ENCODE measurements at regions not wholly inside any gene's neighbourhood (a gene's known extent, or its start where the extent isn't known, plus 50 kb on each side); places are given as distances from the start of the nearest gene placed in this dataset.

GRCh38 chr12:132417741-132418140 lies 72.2 kb upstream of the FBRSL1 start:
- WGBS, result 85% methylated on average over 15 of the region's 15 CpGs
- Histone ChIP-seq H3K36me3 (ENCODE audit: insufficient read depth) (no peaks in the 10 kb centered on the region), H3K4me1 (ENCODE audit: insufficient read depth) (no peaks in the 10 kb centered on the region), H3K27ac (ENCODE audit: low read depth) (no peak overlapping the region), H3K4me3 (ENCODE audit: low read depth, low read length) (no peak overlapping the region)
- DNase-seq (ENCODE audit: extremely low spot score), result no peak

GRCh38 chr12:132416827-132417226 lies 73.1 kb upstream of the FBRSL1 start:
- H3K36me3 ChIP-seq (ENCODE audit: insufficient read depth), result no peaks in the 10 kb centered on the region
- H3K27ac ChIP-seq (ENCODE audit: low read depth), result no peak overlapping the region
- no peak for DNase-seq (ENCODE audit: extremely low spot score)
- 90% methylated on average over 14 of the region's 14 CpGs for WGBS
- H3K4me3 ChIP-seq (ENCODE audit: low read depth, low read length), result no peak overlapping the region
- H3K4me1 ChIP-seq (ENCODE audit: insufficient read depth), result no peaks in the 10 kb centered on the region

- no peak for DNase-seq (ENCODE audit: extremely low spot score)
- H3K36me3 ChIP-seq (ENCODE audit: insufficient read depth), result no peaks in the 10 kb centered on the region
These were observed 73.8 kb upstream of the FBRSL1 start for GRCh38 chr12:132416121-132416673.

GRCh38 chr12:132415327-132416120 lies 74.4 kb upstream of the FBRSL1 start:
- no peak for DNase-seq (ENCODE audit: extremely low spot score)
- H3K4me1 ChIP-seq (ENCODE audit: insufficient read depth), result no peaks in the 10 kb centered on the region
- 65% methylated on average over 25 of the region's 25 CpGs for WGBS
- H3K36me3 ChIP-seq (ENCODE audit: insufficient read depth), result no peaks in the 10 kb centered on the region
- H3K27ac ChIP-seq (ENCODE audit: low read depth), result no peak overlapping the region
- no peak overlapping the region for H3K4me3 ChIP-seq (ENCODE audit: low read depth, low read length)

More at GRCh38 chr12:132416121-132416673, 73.8 kb upstream of the FBRSL1 start:
- H3K4me1 ChIP-seq (ENCODE audit: insufficient read depth), result no peaks in the 10 kb centered on the region
- WGBS, result 85% methylated on average over 25 of the region's 25 CpGs
- no peak overlapping the region for H3K27ac ChIP-seq (ENCODE audit: low read depth)
- H3K4me3 ChIP-seq (ENCODE audit: low read depth, low read length), result no peak overlapping the region

- Histone ChIP-seq H3K27ac (ENCODE audit: low read depth) (no peak overlapping the region), H3K4me3 (ENCODE audit: low read depth, low read length) (no peak overlapping the region), H3K36me3 (ENCODE audit: insufficient read depth) (no peaks in the 10 kb centered on the region), H3K4me1 (ENCODE audit: insufficient read depth) (no peaks in the 10 kb centered on the region)
- 16% methylated on average over 30 of the region's 30 CpGs for WGBS
- no peak for DNase-seq (ENCODE audit: extremely low spot score)
These were observed 75.2 kb upstream of the FBRSL1 start for GRCh38 chr12:132414634-132415326.

GRCh38 chr12:132413931-132414588 lies 75.9 kb upstream of the FBRSL1 start:
- H3K4me3 ChIP-seq (ENCODE audit: low read depth, low read length), result no peak overlapping the region
- no peaks in the 10 kb centered on the region for H3K36me3 ChIP-seq (ENCODE audit: insufficient read depth)
- H3K4me1 ChIP-seq (ENCODE audit: insufficient read depth), result no peaks in the 10 kb centered on the region
- no peak for DNase-seq (ENCODE audit: extremely low spot score)
- 34% methylated on average over 36 of the region's 36 CpGs for WGBS
- H3K27ac ChIP-seq (ENCODE audit: low read depth), result no peak overlapping the region

- DNase-seq (ENCODE audit: extremely low spot score), result no peak
- no peak overlapping the region for H3K27ac ChIP-seq (ENCODE audit: low read depth)
- no peaks in the 10 kb centered on the region for H3K36me3 ChIP-seq (ENCODE audit: insufficient read depth)
- H3K4me3 ChIP-seq (ENCODE audit: low read depth, low read length), result no peak overlapping the region
- WGBS, result 81% methylated on average over 7 of the region's 7 CpGs
- H3K4me1 ChIP-seq (ENCODE audit: insufficient read depth), result no peaks in the 10 kb centered on the region
These were observed 78.5 kb upstream of the FBRSL1 start for GRCh38 chr12:132411457-132411856.

- no peaks in the 10 kb centered on the region for H3K4me1 ChIP-seq (ENCODE audit: insufficient read depth)
- DNase-seq (ENCODE audit: extremely low spot score), result no peak
- no peak overlapping the region for H3K4me3 ChIP-seq (ENCODE audit: low read depth, low read length)
- H3K27ac ChIP-seq (ENCODE audit: low read depth), result no peak overlapping the region
- H3K36me3 ChIP-seq (ENCODE audit: insufficient read depth), result no peaks in the 10 kb centered on the region
- WGBS, result 82% methylated on average over 14 of the region's 14 CpGs
These were observed 79.1 kb upstream of the FBRSL1 start for GRCh38 chr12:132410849-132411248.

- Histone ChIP-seq H3K4me1 (ENCODE audit: insufficient read depth) (no peaks in the 10 kb centered on the region), H3K4me3 (ENCODE audit: low read depth, low read length) (no peak overlapping the region), H3K36me3 (ENCODE audit: insufficient read depth) (no peaks in the 10 kb centered on the region), H3K27ac (ENCODE audit: low read depth) (no peak overlapping the region)
- 76% methylated on average over 18 of the region's 18 CpGs for WGBS
- no peak for DNase-seq (ENCODE audit: extremely low spot score)
These were observed 79.7 kb upstream of the FBRSL1 start for GRCh38 chr12:132410296-132410625.

GRCh38 chr12:132409495-132410295 lies 80.3 kb upstream of the FBRSL1 start:
- no peak for DNase-seq (ENCODE audit: extremely low spot score)
- 88% methylated on average over 42 of the region's 42 CpGs for WGBS

GRCh38 chr12:132408626-132409494 lies 79.5 kb upstream of the GALNT9 start:
- no peak overlapping the region for H3K4me3 ChIP-seq (ENCODE audit: low read depth, low read length)
- H3K4me1 ChIP-seq (ENCODE audit: insufficient read depth), result no peaks in the 10 kb centered on the region
- DNase-seq (ENCODE audit: extremely low spot score), result no peak
- no peak overlapping the region for H3K27ac ChIP-seq (ENCODE audit: low read depth)
- 77% methylated on average over 33 of the region's 33 CpGs for WGBS
- H3K36me3 ChIP-seq (ENCODE audit: insufficient read depth), result no peaks in the 10 kb centered on the region

More at GRCh38 chr12:132409495-132410295, 80.3 kb upstream of the FBRSL1 start:
- Histone ChIP-seq H3K36me3 (ENCODE audit: insufficient read depth) (no peaks in the 10 kb centered on the region), H3K27ac (ENCODE audit: low read depth) (no peak overlapping the region), H3K4me3 (ENCODE audit: low read depth, low read length) (no peak overlapping the region), H3K4me1 (ENCODE audit: insufficient read depth) (no peaks in the 10 kb centered on the region)

GRCh38 chr12:132407992-132408391 lies 78.6 kb upstream of the GALNT9 start:
- no peak for DNase-seq (ENCODE audit: extremely low spot score)
- WGBS, result 35% methylated on average over 10 of the region's 10 CpGs
- Histone ChIP-seq H3K27ac (ENCODE audit: low read depth) (no peak overlapping the region), H3K36me3 (ENCODE audit: insufficient read depth) (no peaks in the 10 kb centered on the region), H3K4me1 (ENCODE audit: insufficient read depth) (no peaks in the 10 kb centered on the region), H3K4me3 (ENCODE audit: low read depth, low read length) (no peak overlapping the region)
